MM.1S (cell line): ENCODE measurements at regions not wholly inside any gene's neighbourhood (a gene's known extent, or its start where the extent isn't known, plus 50 kb on each side); places are given as distances from the start of the nearest gene placed in this dataset.

Experiments
- DNase-seq: peaks from one replicate; pipeline ENCODE4 v3.0.0-alpha.2; 2015
- H2AFZ ChIP-seq: fragments of 300-600 bp; sonication (generic); 2 replicates; pipeline ENCODE4 v1.6.0; 2016; ENCODE audit warnings: antibody characterized with exemption, low read length
- H3F3A ChIP-seq: fragments of 300-600 bp; sonication (generic); 2 replicates; pipeline ENCODE4 v1.6.1; 2016; ENCODE audit warnings: mild to moderate bottlenecking, antibody characterized with exemption, low read length, moderate library complexity, mixed read lengths; ENCODE audit not compliant: insufficient read depth
- H3K27ac ChIP-seq: fragments of 300-600 bp; sonication (generic); 2 replicates; pipeline ENCODE4 v1.5.1; 2016; ENCODE audit warnings: mild to moderate bottlenecking, low read length
- H3K27me3 ChIP-seq: fragments of 300-600 bp; sonication (generic); replicated peaks from 2 replicates; pipeline ENCODE4 v1.6.0; 2016; ENCODE audit warnings: low read length; ENCODE audit not compliant: insufficient read depth
- H3K36me3 ChIP-seq: fragments of 300-600 bp; sonication (generic); replicated peaks from 2 replicates; pipeline ENCODE4 v1.6.1; 2016; ENCODE audit warnings: mild to moderate bottlenecking, low read length, mixed read lengths; ENCODE audit not compliant: insufficient read depth
- H3K4me1 ChIP-seq: fragments of 300-600 bp; sonication (generic); 2 replicates; pipeline ENCODE4 v1.6.1; 2016; ENCODE audit warnings: low read length, mixed read lengths
- H3K4me2 ChIP-seq: fragments of 300-600 bp; sonication (generic); 2 replicates; pipeline ENCODE4 v1.6.0; 2016; ENCODE audit warnings: low read depth, low read length
- H3K4me3 ChIP-seq: fragments of 300-600 bp; sonication (generic); 2 replicates; pipeline ENCODE4 v1.5.1; 2016; ENCODE audit warnings: low read length, mixed read lengths
- H3K79me2 ChIP-seq: fragments of 300-600 bp; sonication (generic); 2 replicates; pipeline ENCODE4 v1.6.1; 2016; ENCODE audit warnings: mixed run types, low read length, mixed read lengths
- H3K9ac ChIP-seq: fragments of 300-600 bp; sonication (generic); 2 replicates; pipeline ENCODE4 v1.6.1; 2016; ENCODE audit warnings: low read length, mixed read lengths
- H3K9me2 ChIP-seq: fragments of 300-600 bp; sonication (generic); replicated peaks from 2 replicates; pipeline ENCODE4 v1.6.1; 2016; ENCODE audit warnings: mild to moderate bottlenecking, low read length, mixed read lengths; ENCODE audit not compliant: insufficient read depth
- H3K9me3 ChIP-seq: fragments of 300-600 bp; sonication (generic); replicated peaks from 2 replicates; pipeline ENCODE4 v1.6.1; 2016; ENCODE audit warnings: mild to moderate bottlenecking, low read length, mixed read lengths; ENCODE audit not compliant: insufficient read depth
- H4K20me1 ChIP-seq: fragments of 300-600 bp; sonication (generic); 2 replicates; pipeline ENCODE4 v1.6.1; 2016; ENCODE audit warnings: mild to moderate bottlenecking, low read length, moderate library complexity, mixed read lengths; ENCODE audit not compliant: insufficient read depth
- CTCF ChIP-seq: fragments of 300-600 bp; sonication (generic); IDR thresholded peaks from 2 replicates; pipeline ENCODE4 v1.5.1; 2016; ENCODE audit warnings: antibody characterized with exemption, low read length, mixed read lengths
- EZH2 ChIP-seq: fragments of 300-600 bp; sonication (generic); optimal IDR thresholded peaks from 2 replicates; pipeline ENCODE3; 2017; ENCODE audit warnings: low read depth, mild to moderate bottlenecking, antibody characterized with exemption, low read length, mixed read lengths
- EZH2phosphoT487 ChIP-seq: fragments of 300-600 bp; sonication (generic); IDR thresholded peaks from 2 replicates; pipeline ENCODE4 v1.6.1; 2018; ENCODE audit warnings: antibody characterized with exemption, low read length

- Histone ChIP-seq H2AFZ (no peak overlapping the region), H3K36me3 (no peaks in the 10 kb centered on the region), H3K4me1 (no peaks in the 10 kb centered on the region), H3K4me3 (no peak overlapping the region), H3K27ac (no peak overlapping the region), H3F3A (no peaks in the 10 kb centered on the region), H3K79me2 (no peaks in the 10 kb centered on the region), H3K27me3 (no peaks in the 10 kb centered on the region), H3K4me2 (no peak overlapping the region), H3K9me2 (no peaks in the 10 kb centered on the region), H3K9me3 (no peaks in the 10 kb centered on the region), H4K20me1 (no peaks in the 10 kb centered on the region), H3K9ac (no peak overlapping the region)
- DNase-seq = no peak
- TF ChIP-seq EZH2 = no peak
- TF ChIP-seq CTCF = no peak
- TF ChIP-seq EZH2phosphoT487 = no peak
Measured at GRCh38 chr11:127135256-127135655, 134.7 kb upstream of the KIRREL3 start.

- no peaks in the 10 kb centered on the region for H3F3A ChIP-seq
- DNase-seq = no peak
- H3K27ac ChIP-seq = no peak overlapping the region
- TF ChIP-seq CTCF (no peak), EZH2phosphoT487 (no peak), EZH2 (no peak)
- no peak overlapping the region for H3K9ac ChIP-seq
- H3K9me2 ChIP-seq = no peaks in the 10 kb centered on the region
- H3K4me3 ChIP-seq = no peak overlapping the region
- H2AFZ ChIP-seq = no peak overlapping the region
- no peak overlapping the region for H3K4me2 ChIP-seq
- no peaks in the 10 kb centered on the region for H3K79me2 ChIP-seq
- H3K4me1 ChIP-seq = no peaks in the 10 kb centered on the region
- no peaks in the 10 kb centered on the region for H3K27me3 ChIP-seq
- H3K9me3 ChIP-seq = no peaks in the 10 kb centered on the region
- no peaks in the 10 kb centered on the region for H4K20me1 ChIP-seq
- H3K36me3 ChIP-seq = no peaks in the 10 kb centered on the region
Measured at GRCh38 chr11:127133061-127133460, 132.5 kb upstream of the KIRREL3 start.

GRCh38 chr11:127130321-127130720, 129.8 kb upstream of the KIRREL3 start:
- H2AFZ ChIP-seq = no peak overlapping the region
- no peaks in the 10 kb centered on the region for H3F3A ChIP-seq
- no peaks in the 10 kb centered on the region for H3K79me2 ChIP-seq
- H3K36me3 ChIP-seq = no peaks in the 10 kb centered on the region
- no peaks in the 10 kb centered on the region for H3K9me2 ChIP-seq
- no peak overlapping the region for H3K4me2 ChIP-seq
- no peak overlapping the region for H3K27ac ChIP-seq
- H3K9ac ChIP-seq = no peak overlapping the region
- no peaks in the 10 kb centered on the region for H3K4me1 ChIP-seq
- TF ChIP-seq EZH2 (no peak), EZH2phosphoT487 (no peak)
- H3K27me3 ChIP-seq = no peaks in the 10 kb centered on the region
- no peak overlapping the region for H3K4me3 ChIP-seq
- no peaks in the 10 kb centered on the region for H3K9me3 ChIP-seq
- no peak for DNase-seq
- H4K20me1 ChIP-seq = no peaks in the 10 kb centered on the region

- Histone ChIP-seq H3K36me3 (no peaks in the 10 kb centered on the region), H3K9ac (no peak overlapping the region), H4K20me1 (no peaks in the 10 kb centered on the region), H3K9me3 (no peaks in the 10 kb centered on the region), H3K27me3 (no peaks in the 10 kb centered on the region), H3K4me2 (no peak overlapping the region), H3K4me1 (no peaks in the 10 kb centered on the region), H3K9me2 (no peaks in the 10 kb centered on the region), H3K79me2 (no peaks in the 10 kb centered on the region), H2AFZ (no peak overlapping the region), H3K27ac (no peak overlapping the region), H3F3A (no peaks in the 10 kb centered on the region), H3K4me3 (no peak overlapping the region)
- TF ChIP-seq CTCF (no peak), EZH2phosphoT487 (no peak), EZH2 (no peak)
- DNase-seq = no peak
Measured at GRCh38 chr11:127126986-127127385, 126.4 kb upstream of the KIRREL3 start.
